H1 (cell line): ENCODE measurements at regions not wholly inside any gene's neighbourhood (a gene's known extent, or its start where the extent isn't known, plus 50 kb on each side); places are given as distances from the start of the nearest gene placed in this dataset.

ENCODE experiments used
- CTCF ChIA-PET: fragments of 300-600 bp; sonication (Branson Sonifier 250); formaldehyde crosslinking; loops from one replicate; lab custom pipeline; 2021; ENCODE audit not compliant: partially characterized antibody; lab: Charles Lee
- POLR2A ChIA-PET: fragments of 300-600 bp; sonication (Branson Sonifier 250); formaldehyde crosslinking; loops from one replicate; lab custom pipeline; 2021; ENCODE audit warnings: inconsistent platforms; ENCODE audit not compliant: partially characterized antibody; lab: Charles Lee
- DNase-seq, 2 experiments: peaks; one replicate each; pipeline versions ENCODE4 v3.0.0 to v3.0.0-alpha.2; 2010 to 2022; ENCODE audit warnings: low spot score in 2 of 2, low read depth in 1 of 2, mixed read lengths in 1 of 2
- FAIRE-seq: peaks from 2 replicates; lab custom pipeline; 2011; peaks lifted over from hg19 to GRCh38; lab: Jason Lieb, UNC
- H2AFZ ChIP-seq: 2 replicates; pipeline ENCODE4 v1.8.1; 2012; ENCODE audit warnings: low read length, inconsistent platforms
- H2AK5ac ChIP-seq: 2 replicates; pipeline ENCODE4 v1.6.1; 2013; ENCODE audit warnings: low read depth, low read length
- H2BK120ac ChIP-seq: replicated peaks from 2 replicates; pipeline ENCODE3; 2013; ENCODE audit warnings: low read depth, low read length, inconsistent platforms
- H2BK12ac ChIP-seq: 2 replicates; pipeline ENCODE4 v1.6.1; 2013; ENCODE audit warnings: low read depth, low read length
- H2BK15ac ChIP-seq: 2 replicates; pipeline ENCODE4 v1.6.1; 2013; ENCODE audit warnings: low read length
- H2BK20ac ChIP-seq: 2 replicates; pipeline ENCODE4 v1.6.1; 2013; ENCODE audit warnings: low read length
- H2BK5ac ChIP-seq: 2 replicates; pipeline ENCODE4 v1.6.1; 2013; ENCODE audit warnings: low read depth, low read length
- H3K14ac ChIP-seq: 2 replicates; pipeline ENCODE4 v1.6.1; 2013; ENCODE audit warnings: inconsistent platforms; ENCODE audit not compliant: insufficient read length
- H3K18ac ChIP-seq: 2 replicates; pipeline ENCODE4 v1.6.1; 2013; ENCODE audit warnings: low read length; ENCODE audit errors: extremely low read depth
- H3K23ac ChIP-seq: 2 replicates; pipeline ENCODE4 v1.6.1; 2013; ENCODE audit warnings: inconsistent platforms; ENCODE audit not compliant: insufficient read length
- H3K23me2 ChIP-seq: 2 replicates; pipeline ENCODE4 v1.6.1; 2013; ENCODE audit warnings: low read depth, low read length
- H3K27ac ChIP-seq: 2 replicates; pipeline ENCODE4 v1.6.1; 2011; ENCODE audit warnings: low read depth, low read length, inconsistent platforms
- H3K27me3 ChIP-seq, 4 experiments: replicated peaks in 1 of 4; 1 replicate in 1 of 4; 2 replicates in 3 of 4; pipeline versions ENCODE4 v1.6.1 to v1.8.1; 2011 to 2013; ENCODE audit warnings: low read length in 3 of 4, mild to moderate bottlenecking in 3 of 4, inconsistent platforms in 2 of 4, mixed read lengths in 2 of 4, moderate library complexity in 1 of 4; ENCODE audit not compliant: control insufficient read depth in 3 of 4, insufficient read depth in 3 of 4; ENCODE audit errors: extremely low read depth in 1 of 4
- H3K36me3 ChIP-seq, 4 experiments: 2 replicates each; pipeline versions ENCODE4 v1.6.1 to v1.8.1; 2011 to 2013; ENCODE audit warnings: mild to moderate bottlenecking in 4 of 4, low read length in 3 of 4, moderate library complexity in 2 of 4, control low read depth in 1 of 4, inconsistent platforms in 1 of 4; ENCODE audit not compliant: insufficient read depth in 4 of 4, control insufficient read depth in 2 of 4
- H3K4ac ChIP-seq: replicated peaks from 2 replicates; pipeline ENCODE3; 2013; ENCODE audit warnings: low read length, low read depth, mixed read lengths, inconsistent platforms; ENCODE audit not compliant: insufficient read length
- H3K4me1 ChIP-seq, 4 experiments: replicated peaks in 1 of 4; 1 replicate in 1 of 4; 2 replicates in 3 of 4; pipeline versions ENCODE4 v1.6.1 to v1.8.1; 2011 to 2013; ENCODE audit warnings: low read length in 3 of 4, inconsistent platforms in 2 of 4, mixed read lengths in 1 of 4; ENCODE audit not compliant: insufficient read depth in 4 of 4, control insufficient read depth in 3 of 4
- H3K4me2 ChIP-seq, 2 experiments: 2 replicates each; pipeline versions ENCODE4 v1.6.1 to v1.8.1; 2011 to 2013; ENCODE audit warnings: low read depth in 2 of 2, low read length in 2 of 2, control low read depth in 1 of 2, inconsistent platforms in 1 of 2, mild to moderate bottlenecking in 1 of 2; ENCODE audit not compliant: insufficient read depth in 1 of 2
- H3K4me3 ChIP-seq, 4 experiments: fragments of 200-600, 300-600 bp in 1 of 4; sonication (generic), shearing (Covaris generic), sonication (Bioruptor Twin) in 1 of 4; 2 replicates each; pipeline versions ENCODE4 v1.5.1 to v1.8.1; 2011 to 2016; ENCODE audit warnings: low read length in 4 of 4, low read depth in 3 of 4, control low read depth in 2 of 4, inconsistent platforms in 2 of 4, mild to moderate bottlenecking in 2 of 4, mixed read lengths in 1 of 4, moderate library complexity in 1 of 4; ENCODE audit not compliant: insufficient read depth in 2 of 4; ENCODE audit errors: extremely low read depth in 1 of 4
- H3K56ac ChIP-seq: replicated peaks from 2 replicates; pipeline ENCODE3; 2013; ENCODE audit warnings: low read depth, mild to moderate bottlenecking, mixed read lengths, low read length, inconsistent platforms; ENCODE audit not compliant: insufficient read length
- H3K79me1 ChIP-seq: 2 replicates; pipeline ENCODE4 v1.6.1; 2013; ENCODE audit warnings: low read depth, low read length, control low read depth
- H3K79me2 ChIP-seq, 2 experiments: 2 replicates each; pipeline versions ENCODE4 v1.6.1 to v1.8.1; 2012 to 2013; ENCODE audit warnings: low read length in 2 of 2, mild to moderate bottlenecking in 2 of 2, inconsistent platforms in 1 of 2; ENCODE audit not compliant: insufficient read depth in 2 of 2, control insufficient read depth in 1 of 2
- H3K9ac ChIP-seq, 4 experiments: replicated peaks in 1 of 4; 1 replicate in 1 of 4; 2 replicates in 3 of 4; pipeline versions ENCODE4 v1.6.1 to v1.8.1; 2011 to 2013; ENCODE audit warnings: low read depth in 3 of 4, low read length in 3 of 4, control low read depth in 2 of 4, mild to moderate bottlenecking in 2 of 4, moderate library complexity in 2 of 4, inconsistent platforms in 1 of 4; ENCODE audit errors: extremely low read depth in 1 of 4
- H3K9me3 ChIP-seq, 2 experiments: 2 replicates each; pipeline versions ENCODE4 v1.6.1 to v1.8.1; 2012 to 2013; ENCODE audit warnings: mild to moderate bottlenecking in 2 of 2, moderate library complexity in 2 of 2, control low read depth in 1 of 2, inconsistent platforms in 1 of 2, low read depth in 1 of 2, low read length in 1 of 2, mixed read lengths in 1 of 2; ENCODE audit not compliant: insufficient read depth in 2 of 2
- H4K20me1 ChIP-seq, 2 experiments: replicated peaks in 1 of 2; 2 replicates each; pipeline versions ENCODE3 to v1.8.1; 2011 to 2013; ENCODE audit warnings: inconsistent platforms in 2 of 2, low read length in 2 of 2, mild to moderate bottlenecking in 1 of 2; ENCODE audit not compliant: insufficient read depth in 2 of 2, control insufficient read depth in 1 of 2
- H4K5ac ChIP-seq: 2 replicates; pipeline ENCODE4 v1.6.1; 2013; ENCODE audit warnings: low read length, low read depth, mixed read lengths, inconsistent platforms; ENCODE audit not compliant: insufficient read length
- H4K8ac ChIP-seq: 2 replicates; pipeline ENCODE4 v1.8.0; 2013; ENCODE audit warnings: mild to moderate bottlenecking, moderate library complexity, low read length, inconsistent platforms; ENCODE audit not compliant: insufficient read depth; ENCODE audit errors: extremely low read depth
- H4K91ac ChIP-seq: replicated peaks from 2 replicates; pipeline ENCODE3; 2013; ENCODE audit warnings: low read length, mixed read lengths, inconsistent platforms; ENCODE audit not compliant: insufficient read length
- BCL11A ChIP-seq, 2 experiments: IDR thresholded peaks; one replicate each; pipeline ENCODE4 v1.6.1; 2011; ENCODE audit warnings: low read depth in 2 of 2, low read length in 2 of 2, mild to moderate bottlenecking in 2 of 2
- SIRT6 ChIP-seq: IDR thresholded peaks from one replicate; pipeline ENCODE4 v1.7.1; 2012; ENCODE audit warnings: low read length, inconsistent platforms
- WGBS, 2 experiments: shearing (Covaris generic) in 1 of 2; methylation state at CpG; one replicate each; pipeline versions ENCODE4 v1.1.6 to v1.1.7; 2013 to 2015; ENCODE audit warnings: low lambda C conversion rate in 2 of 2, mixed read lengths in 2 of 2, inconsistent platforms in 1 of 2, low coverage in 1 of 2, missing lambda C conversion rate in 1 of 2; ENCODE audit not compliant: insufficient replicate concordance in 2 of 2, insufficient coverage in 1 of 2, insufficient read length in 1 of 2; ENCODE audit errors: extremely low coverage in 1 of 2, missing lambda C conversion rate in 1 of 2; 5-methylcytosine and 5-hydroxymethylcytosine counted together
- TF ChIP-seq, protein P1 (sequence below): IDR thresholded peaks from 2 replicates; pipeline ENCODE4 v1.6.1; 2011; ENCODE audit warnings: low read length, improper control_type of control experiment
- TF ChIP-seq, protein P2 (sequence below): IDR thresholded peaks from 2 replicates; pipeline ENCODE4 v1.6.1; 2012; ENCODE audit warnings: inconsistent platforms

DNA sequence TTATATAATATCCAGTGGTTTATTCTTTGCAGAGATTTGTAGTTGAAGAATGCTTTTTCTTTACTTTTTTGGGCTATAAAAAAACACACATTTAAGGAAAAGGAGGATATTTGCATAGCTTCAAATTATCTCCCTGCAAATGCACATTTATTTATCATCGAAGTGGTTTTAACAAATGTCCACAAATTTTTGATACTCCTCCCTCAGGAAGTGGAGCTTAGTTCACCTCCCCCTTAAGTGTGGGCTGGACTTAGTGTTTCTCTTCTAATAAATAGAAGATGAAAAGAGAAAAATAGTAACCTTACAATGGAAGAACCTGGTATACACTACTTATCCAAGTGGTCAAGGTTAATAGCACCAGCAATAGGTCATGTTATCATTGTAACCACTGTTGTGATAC, 537.6 kb downstream of the ARL4A start:
- Histone ChIP-seq H4K20me1 (no peaks in the 10 kb centered on the region), H4K91ac (no peak overlapping the region), H3K79me1 (no peaks in the 10 kb centered on the region), H3K4me1 (no peaks in the 10 kb centered on the region), H3K27ac (no peak overlapping the region), H2AK5ac (no peak overlapping the region), H3K23me2 (no peaks in the 10 kb centered on the region), H3K18ac (no peak overlapping the region), H3K56ac (no peak overlapping the region), H3K4me2 (no peak overlapping the region), H3K36me3 (no peaks in the 10 kb centered on the region), H4K5ac (no peak overlapping the region), H3K9ac (no peak overlapping the region), H3K4ac (no peak overlapping the region), H2BK120ac (no peak overlapping the region), H3K14ac (no peak overlapping the region), H3K27me3 (no peaks in the 10 kb centered on the region), H2BK12ac (no peak overlapping the region), H2BK15ac (no peak overlapping the region), H2BK20ac (no peak overlapping the region), H4K8ac (no peak overlapping the region), H2BK5ac (no peak overlapping the region), H3K23ac (no peak overlapping the region), H3K79me2 (no peaks in the 10 kb centered on the region), H3K9me3 (no peaks in the 10 kb centered on the region), H3K4me3 (no peak overlapping the region), H2AFZ (no peak overlapping the region)
- DNase-seq (no peak), FAIRE-seq (no peak)
- TF ChIP-seq SIRT6 (no peak), BCL11A (IDR thresholded peaks at IDR 0.05; ENCODE audit: low read depth in 2 of 2, low read length in 2 of 2) (no peak)
- TF ChIP-seq, protein P1, sequence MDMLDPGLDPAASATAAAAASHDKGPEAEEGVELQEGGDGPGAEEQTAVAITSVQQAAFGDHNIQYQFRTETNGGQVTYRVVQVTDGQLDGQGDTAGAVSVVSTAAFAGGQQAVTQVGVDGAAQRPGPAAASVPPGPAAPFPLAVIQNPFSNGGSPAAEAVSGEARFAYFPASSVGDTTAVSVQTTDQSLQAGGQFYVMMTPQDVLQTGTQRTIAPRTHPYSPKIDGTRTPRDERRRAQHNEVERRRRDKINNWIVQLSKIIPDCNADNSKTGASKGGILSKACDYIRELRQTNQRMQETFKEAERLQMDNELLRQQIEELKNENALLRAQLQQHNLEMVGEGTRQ, result no peak
- TF ChIP-seq, protein P2, sequence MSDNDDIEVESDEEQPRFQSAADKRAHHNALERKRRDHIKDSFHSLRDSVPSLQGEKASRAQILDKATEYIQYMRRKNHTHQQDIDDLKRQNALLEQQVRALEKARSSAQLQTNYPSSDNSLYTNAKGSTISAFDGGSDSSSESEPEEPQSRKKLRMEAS, result no peak
- POLR2A ChIA-PET, result no interaction called here
- WGBS, 2 experiments, result 84% methylated on average over 1 of the region's 1 CpG; no CpG with 5 or more reads in 1 of the 2 experiments
- CTCF ChIA-PET, result interaction anchor here (0.6 kb wide), 1 partner anchor 1959 kb away, joined by 3 read pairs; no protein-coding TSS in a partner anchor
